ENCODE measurements at regions not wholly inside any gene's neighbourhood (a gene's known extent, or its start where the extent isn't known, plus 50 kb on each side); places are given as distances from the start of the nearest gene placed in this dataset.

- intact Hi-C loops (cut with DNase I) = no loop called here
- Histone ChIP-seq H3K9me3 (no peaks in the 10 kb centered on the region), H3K4me3 (no peak overlapping the region), H3K36me3 (no peaks in the 10 kb centered on the region), H3K27me3 (no peaks in the 10 kb centered on the region), H3K4me1 (ENCODE audit: insufficient read depth) (no peaks in the 10 kb centered on the region), H3K27ac (no peak overlapping the region)
- no peak for TF ChIP-seq EP300 (IDR thresholded peaks at IDR 0.05)
- TF ChIP-seq POLR2A (IDR thresholded peaks at IDR 0.05) = no peak
- no peak for TF ChIP-seq CTCF (IDR thresholded peaks at IDR 0.05)
- 82 to 87% (median 82%) methylated on average over 16 to 19 of the region's 19 CpGs for WGBS, 3 donors
- no peak for DNase-seq
Observed at GRCh38 chr20:51331481-51331880, 211.0 kb downstream of the NFATC2 start.

- H3K36me3 ChIP-seq = no peaks in the 10 kb centered on the region
- no peaks in the 10 kb centered on the region for H3K4me1 ChIP-seq (ENCODE audit: insufficient read depth)
- TF ChIP-seq POLR2A (IDR thresholded peaks at IDR 0.05) = no peak
- TF ChIP-seq EP300 (IDR thresholded peaks at IDR 0.05) = no peak
- no peak for TF ChIP-seq CTCF (IDR thresholded peaks at IDR 0.05)
- no peak overlapping the region for H3K27ac ChIP-seq
- no peaks in the 10 kb centered on the region for H3K9me3 ChIP-seq
- H3K27me3 ChIP-seq = no peaks in the 10 kb centered on the region
- no peak for DNase-seq
- 86 to 93% (median 89%) methylated on average over 1 of the region's 1 CpG for WGBS, 3 donors
- H3K4me3 ChIP-seq = no peak overlapping the region
- intact Hi-C loops (cut with DNase I) = no loop called here
Observed at GRCh38 chr20:51329845-51330244, 212.7 kb downstream of the NFATC2 start.

GRCh38 chr20:51327251-51327841, 215.2 kb downstream of the NFATC2 start:
- no peak overlapping the region for H3K4me3 ChIP-seq
- no peak for DNase-seq
- H3K27me3 ChIP-seq = no peaks in the 10 kb centered on the region
- H3K4me1 ChIP-seq (ENCODE audit: insufficient read depth) = no peaks in the 10 kb centered on the region
- no peaks in the 10 kb centered on the region for H3K36me3 ChIP-seq
- intact Hi-C loops (cut with DNase I) = no loop called here
- 61 to 67% (median 64%) methylated on average over 17 of the region's 17 CpGs for WGBS, 3 donors
- TF ChIP-seq CTCF (IDR thresholded peaks at IDR 0.05) (no peak), POLR2A (IDR thresholded peaks at IDR 0.05) (no peak), EP300 (IDR thresholded peaks at IDR 0.05) (no peak)
- H3K9me3 ChIP-seq = no peaks in the 10 kb centered on the region
- H3K27ac ChIP-seq = no peak overlapping the region

- H3K27me3 ChIP-seq = no peaks in the 10 kb centered on the region
- H3K27ac ChIP-seq = no peak overlapping the region
- intact Hi-C loops (cut with DNase I) = no loop called here
- no peaks in the 10 kb centered on the region for H3K36me3 ChIP-seq
- no peaks in the 10 kb centered on the region for H3K9me3 ChIP-seq
- no peaks in the 10 kb centered on the region for H3K4me1 ChIP-seq (ENCODE audit: insufficient read depth)
- DNase-seq = peak in 1 of 5 donors; percentile 29
- TF ChIP-seq EP300 (IDR thresholded peaks at IDR 0.05) = no peak
- TF ChIP-seq CTCF (IDR thresholded peaks at IDR 0.05) = no peak
- no peak for TF ChIP-seq POLR2A (IDR thresholded peaks at IDR 0.05)
- 54 to 62% (median 59%) methylated on average over 4 of the region's 4 CpGs for WGBS, 3 donors
- H3K4me3 ChIP-seq = no peak overlapping the region
Observed at GRCh38 chr20:51326201-51326819, 216.2 kb downstream of the NFATC2 start.
